GM12801 (cell line): ENCODE measurements at regions not wholly inside any gene's neighbourhood (a gene's known extent, or its start where the extent isn't known, plus 50 kb on each side); places are given as distances from the start of the nearest gene placed in this dataset.

Experiments used
- TF ChIP-seq, protein P1 (sequence below): IDR thresholded peaks from one replicate; pipeline ENCODE4 v1.5.1; 2011; ENCODE audit warnings: control low read depth; ENCODE audit not compliant: insufficient read length; ENCODE audit errors: extremely low read depth

DNA sequence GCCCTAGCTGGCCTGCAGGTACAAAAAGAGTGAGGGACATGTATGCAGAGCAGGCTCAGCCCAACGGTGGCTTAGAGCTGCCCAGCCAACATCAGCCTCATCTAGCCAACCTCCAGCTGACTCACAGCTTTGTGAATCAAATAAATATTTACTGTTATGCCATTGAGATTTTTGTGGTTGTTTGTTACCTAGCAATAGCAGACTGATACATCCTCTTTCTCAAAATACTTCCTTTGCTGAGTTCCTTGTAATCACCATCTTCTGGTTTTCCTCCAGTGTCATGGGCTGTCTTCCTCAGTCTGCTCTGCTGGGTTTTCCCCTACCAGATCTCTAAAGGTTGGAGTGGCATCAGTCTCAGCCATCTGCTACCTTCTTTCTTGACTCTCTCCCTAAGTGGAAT lies 126.6 kb upstream of the SLC1A4 start:
- TF ChIP-seq, protein P1, sequence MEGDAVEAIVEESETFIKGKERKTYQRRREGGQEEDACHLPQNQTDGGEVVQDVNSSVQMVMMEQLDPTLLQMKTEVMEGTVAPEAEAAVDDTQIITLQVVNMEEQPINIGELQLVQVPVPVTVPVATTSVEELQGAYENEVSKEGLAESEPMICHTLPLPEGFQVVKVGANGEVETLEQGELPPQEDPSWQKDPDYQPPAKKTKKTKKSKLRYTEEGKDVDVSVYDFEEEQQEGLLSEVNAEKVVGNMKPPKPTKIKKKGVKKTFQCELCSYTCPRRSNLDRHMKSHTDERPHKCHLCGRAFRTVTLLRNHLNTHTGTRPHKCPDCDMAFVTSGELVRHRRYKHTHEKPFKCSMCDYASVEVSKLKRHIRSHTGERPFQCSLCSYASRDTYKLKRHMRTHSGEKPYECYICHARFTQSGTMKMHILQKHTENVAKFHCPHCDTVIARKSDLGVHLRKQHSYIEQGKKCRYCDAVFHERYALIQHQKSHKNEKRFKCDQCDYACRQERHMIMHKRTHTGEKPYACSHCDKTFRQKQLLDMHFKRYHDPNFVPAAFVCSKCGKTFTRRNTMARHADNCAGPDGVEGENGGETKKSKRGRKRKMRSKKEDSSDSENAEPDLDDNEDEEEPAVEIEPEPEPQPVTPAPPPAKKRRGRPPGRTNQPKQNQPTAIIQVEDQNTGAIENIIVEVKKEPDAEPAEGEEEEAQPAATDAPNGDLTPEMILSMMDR, result no peak

- TF ChIP-seq, protein P1, result no peak
Observed at GRCh38 chr2:64863097-64863820, 125.9 kb upstream of the SLC1A4 start.

- TF ChIP-seq, protein P1, result no peak
Observed at GRCh38 chr2:64865073-64865830, 123.9 kb upstream of the SLC1A4 start.

GRCh38 chr2:64865831-64866345 lies 123.3 kb upstream of the SLC1A4 start:
- TF ChIP-seq, protein P1, result no peak

DNA sequence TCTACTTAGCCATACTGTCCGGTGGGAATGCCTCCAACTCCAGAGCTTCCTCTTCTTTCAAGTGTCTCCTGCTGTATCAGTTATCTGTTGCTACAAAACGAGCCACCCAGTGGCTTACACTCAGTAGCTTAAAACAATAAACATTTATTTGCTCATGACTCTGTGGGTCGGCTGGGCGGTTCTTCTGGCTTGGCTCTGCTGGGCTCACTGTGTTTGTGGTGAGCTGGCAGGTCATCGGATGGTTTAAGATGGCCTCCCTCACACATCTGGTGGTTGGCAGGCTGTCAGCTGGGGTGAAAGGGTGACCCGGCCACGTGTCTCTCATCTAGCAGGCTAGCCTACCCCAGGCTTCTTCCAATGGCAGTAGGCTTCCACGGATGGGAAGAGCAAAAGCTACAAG lies 122.4 kb upstream of the SLC1A4 start:
- TF ChIP-seq, protein P1, result no peak

DNA sequence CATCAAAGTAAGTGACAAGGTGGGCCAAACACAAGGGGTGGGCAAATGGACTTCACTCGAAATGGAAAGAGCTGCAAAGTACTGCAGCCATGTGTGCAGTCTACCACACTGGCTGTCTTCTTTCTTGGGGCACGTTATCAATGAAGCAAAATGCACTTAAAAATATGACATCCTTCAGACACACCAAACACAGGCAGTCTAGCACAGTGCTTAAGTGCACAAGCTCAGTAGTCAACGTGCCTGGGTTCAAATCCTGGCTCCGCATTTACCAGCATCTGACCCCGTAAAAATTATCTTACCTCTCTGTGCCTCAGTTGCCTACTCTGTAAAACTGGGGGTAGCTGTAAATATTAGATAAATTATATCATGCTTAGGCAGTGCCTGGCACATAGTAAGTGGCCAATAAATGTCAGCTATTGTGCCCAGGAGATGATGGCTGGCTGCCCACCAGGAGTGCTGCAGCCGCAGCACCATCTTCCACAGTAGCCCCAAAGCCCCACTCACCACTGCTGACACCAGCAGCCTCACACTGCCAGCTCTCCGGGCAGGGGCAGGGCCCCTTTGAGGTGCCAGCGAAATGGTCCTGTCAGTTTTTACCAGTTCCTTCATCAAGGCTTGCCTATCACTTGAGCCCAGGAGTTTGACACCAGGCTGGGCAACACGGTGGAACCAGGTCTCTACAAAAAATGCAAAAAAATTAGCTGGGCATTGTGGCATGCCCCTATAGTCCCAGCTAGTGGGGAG lies 121.8 kb upstream of the SLC1A4 start:
- TF ChIP-seq, protein P1, result no peak

DNA sequence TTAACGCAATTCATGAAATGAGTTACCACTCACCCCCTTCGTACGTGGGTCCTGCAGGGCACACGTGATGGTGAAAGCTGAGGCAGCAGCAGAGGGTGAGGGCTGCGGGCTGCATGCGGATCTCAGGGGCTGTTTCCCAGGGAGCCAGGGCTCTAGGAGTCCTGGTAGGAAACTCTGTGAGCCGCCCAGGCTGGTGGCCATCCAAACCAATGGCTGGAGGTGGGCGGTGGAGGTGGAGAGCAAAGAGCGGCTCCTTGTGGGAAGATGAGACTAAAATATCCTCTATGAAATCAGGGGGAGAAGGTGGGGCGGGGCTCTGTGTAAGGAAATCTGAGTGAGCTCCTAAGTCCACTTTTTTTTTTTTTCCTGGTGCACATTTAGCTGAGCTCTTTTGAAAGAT lies 120.1 kb upstream of the SLC1A4 start:
- TF ChIP-seq, protein P1, result no peak
